ENCODE measurements at regions not wholly inside any gene's neighbourhood (a gene's known extent, or its start where the extent isn't known, plus 50 kb on each side); places are given as distances from the start of the nearest gene placed in this dataset.

DNA sequence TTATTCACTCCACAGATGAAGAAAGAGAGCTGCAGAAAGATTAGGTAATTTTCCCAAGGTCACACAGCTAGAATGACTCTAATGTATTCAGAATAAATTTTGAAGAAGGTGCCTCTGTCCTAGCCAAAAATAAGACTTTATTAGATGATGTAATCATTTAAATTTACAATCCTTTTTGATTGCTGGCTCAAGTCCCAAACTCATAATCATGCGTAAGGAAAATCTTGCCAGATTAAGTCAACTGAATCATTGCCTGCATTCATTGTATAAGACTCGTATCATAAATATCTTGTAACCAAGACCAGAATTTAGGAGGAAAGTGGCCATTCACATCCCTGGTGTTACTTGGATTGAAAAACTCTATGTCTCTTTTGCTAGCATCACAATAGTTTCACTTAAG, 53.1 kb upstream of the STK39 start:
- Mint-ChIP-seq H3K27ac (no peak overlapping the region), H3K36me3 (no peaks in the 10 kb centered on the region), H3K4me1 (no peaks in the 10 kb centered on the region), H3K9me3 (peaks cover 2% of the 10 kb centered on the region), H3K4me3 (no peak overlapping the region), H3K27me3 (no peaks in the 10 kb centered on the region)
- no peak for DNase-seq

GRCh38 chr2:168304024-168304681, 56.8 kb upstream of the STK39 start:
- DNase-seq = no peak
- no peaks in the 10 kb centered on the region for H3K36me3 Mint-ChIP-seq
- H3K27ac Mint-ChIP-seq = no peak overlapping the region
- no peak overlapping the region for H3K4me3 Mint-ChIP-seq
- H3K4me1 Mint-ChIP-seq = no peaks in the 10 kb centered on the region
- H3K9me3 Mint-ChIP-seq = peaks cover 22% of the 10 kb centered on the region
- no peaks in the 10 kb centered on the region for H3K27me3 Mint-ChIP-seq

DNA sequence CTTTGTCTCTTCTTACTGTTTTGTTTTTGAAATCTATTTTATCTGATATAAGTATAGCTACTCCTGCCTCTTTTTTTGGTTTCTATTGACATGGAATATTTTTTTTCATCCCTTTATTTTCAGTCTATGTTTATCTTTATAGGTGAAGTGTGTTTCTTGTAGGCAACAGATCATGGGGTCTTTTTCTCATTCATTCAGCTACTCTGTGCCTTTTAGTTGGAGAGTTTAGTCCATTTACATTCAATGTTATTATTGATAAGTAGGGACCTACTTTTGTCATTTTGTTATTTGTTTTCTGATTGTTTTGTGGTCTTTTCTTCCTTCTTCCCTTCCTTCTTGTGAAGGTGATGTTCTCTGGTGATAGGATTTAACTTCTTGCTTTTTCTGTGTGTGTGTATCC, 60.0 kb upstream of the STK39 start:
- H3K4me1 Mint-ChIP-seq = no peaks in the 10 kb centered on the region
- H3K36me3 Mint-ChIP-seq = no peaks in the 10 kb centered on the region
- peaks cover 22% of the 10 kb centered on the region for H3K9me3 Mint-ChIP-seq
- no peak overlapping the region for H3K4me3 Mint-ChIP-seq
- H3K27ac Mint-ChIP-seq = no peak overlapping the region
- no peak for DNase-seq
- H3K27me3 Mint-ChIP-seq = no peaks in the 10 kb centered on the region

DNA sequence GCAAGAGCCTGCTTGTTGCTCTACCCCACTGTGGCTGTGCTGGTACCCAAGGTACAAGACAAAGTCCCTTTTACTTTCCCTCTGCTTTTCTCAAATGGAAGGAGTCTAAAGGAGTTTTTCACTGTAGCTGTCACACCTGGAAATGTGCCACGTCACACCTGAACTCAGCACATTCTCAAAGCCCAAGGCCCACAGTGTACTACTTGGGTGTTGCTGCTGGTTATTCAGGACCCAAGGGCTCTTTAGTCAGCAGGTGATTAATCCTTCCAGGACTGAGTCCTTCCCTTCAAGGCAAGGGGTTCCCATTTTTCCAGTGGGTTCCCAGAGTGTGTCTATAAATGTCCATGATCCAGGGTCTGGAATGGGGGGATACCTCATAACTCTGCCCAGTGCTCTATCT, 63.2 kb upstream of the STK39 start:
- DNase-seq = no peak
- no peak overlapping the region for H3K4me3 Mint-ChIP-seq
- no peaks in the 10 kb centered on the region for H3K4me1 Mint-ChIP-seq
- no peaks in the 10 kb centered on the region for H3K36me3 Mint-ChIP-seq
- no peaks in the 10 kb centered on the region for H3K27me3 Mint-ChIP-seq
- H3K27ac Mint-ChIP-seq = no peak overlapping the region
- H3K9me3 Mint-ChIP-seq = peaks cover 19% of the 10 kb centered on the region

GRCh38 chr2:168311261-168311910, 64.0 kb upstream of the STK39 start:
- H3K27ac Mint-ChIP-seq = no peak overlapping the region
- no peaks in the 10 kb centered on the region for H3K27me3 Mint-ChIP-seq
- no peak for DNase-seq
- peaks cover 10% of the 10 kb centered on the region for H3K9me3 Mint-ChIP-seq
- no peak overlapping the region for H3K4me3 Mint-ChIP-seq
- no peaks in the 10 kb centered on the region for H3K4me1 Mint-ChIP-seq
- no peaks in the 10 kb centered on the region for H3K36me3 Mint-ChIP-seq

DNA sequence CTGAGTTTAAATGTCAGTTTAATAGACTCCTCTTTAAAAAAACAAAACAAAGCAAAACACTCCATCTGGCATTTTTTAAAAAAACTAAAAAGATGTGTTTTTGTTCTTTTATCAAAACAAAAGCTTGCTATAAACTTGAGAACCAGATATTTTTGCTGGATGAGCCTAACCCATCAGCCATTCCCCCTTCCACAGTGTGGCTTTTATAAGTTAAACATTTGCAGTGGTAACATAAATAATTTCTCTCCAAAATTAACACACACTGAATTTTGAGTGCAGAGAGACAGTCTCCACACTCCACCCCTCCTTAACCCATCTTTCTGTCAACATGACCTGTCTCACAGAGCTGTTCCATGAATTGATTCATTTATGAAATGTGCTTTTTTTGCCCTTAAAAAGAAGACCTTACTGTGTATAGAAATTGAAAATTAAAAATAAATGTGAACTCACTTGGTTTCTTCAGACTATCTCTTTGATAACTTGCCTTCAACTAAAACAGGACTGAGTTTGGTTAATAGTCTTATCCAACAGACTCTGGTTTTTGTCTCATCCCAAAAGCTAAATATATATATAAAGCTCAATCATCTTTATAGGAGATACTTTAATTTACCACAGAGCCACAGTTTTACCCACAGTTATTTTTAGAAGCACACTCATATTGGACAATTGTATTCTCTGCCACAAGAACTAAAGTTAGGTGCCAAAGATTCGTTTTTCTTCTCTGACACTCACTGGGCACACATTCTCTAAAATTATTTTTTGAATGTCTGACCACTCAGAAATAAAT, 64.8 kb upstream of the STK39 start:
- Mint-ChIP-seq H3K4me3 (no peak overlapping the region), H3K36me3 (no peaks in the 10 kb centered on the region), H3K9me3 (peaks cover 5% of the 10 kb centered on the region), H3K27me3 (no peaks in the 10 kb centered on the region), H3K27ac (no peak overlapping the region), H3K4me1 (no peaks in the 10 kb centered on the region)
- DNase-seq = no peak

DNA sequence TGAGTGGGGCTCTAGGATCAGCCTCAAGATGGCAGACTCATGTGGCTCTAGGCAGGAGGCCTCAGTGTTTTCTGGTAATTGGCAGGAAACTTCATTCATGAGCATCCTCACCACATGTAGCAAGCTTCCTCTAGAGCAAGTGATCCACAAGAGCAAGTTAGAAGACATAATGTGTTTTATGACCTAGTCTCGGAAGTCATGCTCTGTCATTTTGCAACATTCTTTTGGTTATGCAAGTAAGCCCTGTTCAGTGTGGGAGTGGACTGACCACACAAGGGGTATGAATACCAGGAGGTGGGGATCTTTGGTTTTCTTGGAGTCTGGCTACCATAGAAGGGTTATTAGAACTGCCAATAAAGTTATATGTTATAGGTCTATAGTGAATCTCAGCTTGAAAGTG, 66.8 kb upstream of the STK39 start:
- H3K4me3 Mint-ChIP-seq = no peak overlapping the region
- no peaks in the 10 kb centered on the region for H3K27me3 Mint-ChIP-seq
- DNase-seq = no peak
- H3K9me3 Mint-ChIP-seq = no peaks in the 10 kb centered on the region
- H3K4me1 Mint-ChIP-seq = no peaks in the 10 kb centered on the region
- no peaks in the 10 kb centered on the region for H3K36me3 Mint-ChIP-seq
- no peak overlapping the region for H3K27ac Mint-ChIP-seq

DNA sequence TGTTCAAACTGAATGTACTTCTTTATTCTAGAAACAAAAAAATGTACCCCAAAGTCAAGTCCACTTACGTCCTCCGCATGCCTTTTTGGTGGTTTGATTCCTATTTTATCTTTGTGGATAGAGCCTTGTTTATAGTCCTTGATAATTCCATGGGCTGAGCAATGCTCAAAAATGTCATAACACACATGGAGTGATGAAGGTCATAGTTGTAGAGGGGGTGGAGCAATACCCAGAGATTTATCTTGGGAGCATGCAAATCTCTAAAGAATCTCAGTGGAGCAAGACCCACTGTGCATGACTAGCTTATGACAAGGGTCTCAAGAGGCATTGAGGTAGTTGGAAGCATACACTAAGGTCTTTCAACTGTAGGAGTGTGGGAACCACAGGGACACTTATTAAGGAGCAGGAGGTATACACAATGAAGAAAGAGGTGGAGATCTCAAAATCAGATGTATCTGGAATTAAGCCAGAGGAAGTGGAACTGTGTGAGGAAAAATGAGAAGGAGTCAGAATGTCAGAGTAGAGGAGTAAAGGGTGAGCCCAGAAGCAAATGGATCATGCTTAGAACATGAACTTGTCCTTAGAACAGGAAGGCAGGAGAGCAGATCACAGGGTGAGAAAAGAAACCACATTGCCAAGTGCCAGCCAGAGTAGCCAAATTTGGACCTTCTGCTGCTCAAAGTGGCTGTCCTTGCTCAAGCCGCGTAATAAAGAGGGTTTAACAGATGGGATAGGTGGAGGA, 68.1 kb upstream of the STK39 start:
- Mint-ChIP-seq H3K36me3 (no peaks in the 10 kb centered on the region), H3K4me3 (no peak overlapping the region), H3K27ac (no peak overlapping the region), H3K4me1 (no peaks in the 10 kb centered on the region), H3K9me3 (no peaks in the 10 kb centered on the region), H3K27me3 (peaks cover 3% of the 10 kb centered on the region)
- DNase-seq = no peak

- H3K36me3 Mint-ChIP-seq = no peaks in the 10 kb centered on the region
- no peaks in the 10 kb centered on the region for H3K4me1 Mint-ChIP-seq
- no peaks in the 10 kb centered on the region for H3K9me3 Mint-ChIP-seq
These were observed 68.7 kb upstream of the STK39 start for GRCh38 chr2:168316073-168316440.

DNA sequence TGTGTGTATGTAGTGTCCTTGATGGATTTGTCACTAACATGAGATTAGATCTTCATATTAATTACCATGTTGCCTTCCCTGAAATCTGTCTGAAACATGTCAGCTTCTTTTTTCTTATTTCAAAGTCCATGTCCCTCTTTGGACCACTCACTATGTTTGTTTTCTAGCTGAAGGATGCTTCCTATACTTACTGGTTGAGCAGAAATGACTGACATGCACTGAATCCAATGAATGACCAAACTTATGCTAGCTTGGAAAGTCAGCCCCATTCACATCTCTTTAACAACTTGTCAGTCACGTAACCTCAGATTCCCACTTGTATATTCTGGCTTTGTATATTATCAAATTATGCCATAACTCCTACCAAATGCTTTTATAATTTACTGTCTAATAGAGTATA, 69.9 kb upstream of the STK39 start:
- H3K27me3 Mint-ChIP-seq = peaks cover 8% of the 10 kb centered on the region
- no peaks in the 10 kb centered on the region for H3K9me3 Mint-ChIP-seq
- H3K27ac Mint-ChIP-seq = no peak overlapping the region
- H3K4me3 Mint-ChIP-seq = no peak overlapping the region
- no peaks in the 10 kb centered on the region for H3K36me3 Mint-ChIP-seq
- no peak for DNase-seq
- no peaks in the 10 kb centered on the region for H3K4me1 Mint-ChIP-seq

More at GRCh38 chr2:168316073-168316440, 68.7 kb upstream of the STK39 start:
- Mint-ChIP-seq H3K27me3 (peaks cover 3% of the 10 kb centered on the region), H3K4me3 (no peak overlapping the region), H3K27ac (no peak overlapping the region)
- no peak for DNase-seq

DNA sequence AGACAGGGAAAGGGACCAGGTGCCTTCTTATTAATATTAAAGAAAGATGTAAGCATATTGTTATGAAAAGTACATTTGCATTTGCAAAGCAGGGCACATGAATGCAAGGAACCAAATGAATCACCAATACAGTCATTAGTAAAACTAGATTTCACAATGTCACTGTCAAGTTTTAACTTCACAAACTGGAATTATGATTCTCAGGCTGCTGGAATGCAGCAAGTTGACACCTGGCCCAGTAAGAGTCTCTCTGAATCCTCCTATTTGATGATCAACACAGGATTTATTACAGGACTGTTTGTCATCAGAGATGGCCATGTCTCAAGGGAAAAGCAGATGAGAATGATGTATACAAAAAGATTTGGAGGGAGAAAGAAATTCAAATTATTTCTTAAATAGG, 72.9 kb upstream of the STK39 start:
- Mint-ChIP-seq H3K36me3 (no peaks in the 10 kb centered on the region), H3K4me3 (no peak overlapping the region)

DNA sequence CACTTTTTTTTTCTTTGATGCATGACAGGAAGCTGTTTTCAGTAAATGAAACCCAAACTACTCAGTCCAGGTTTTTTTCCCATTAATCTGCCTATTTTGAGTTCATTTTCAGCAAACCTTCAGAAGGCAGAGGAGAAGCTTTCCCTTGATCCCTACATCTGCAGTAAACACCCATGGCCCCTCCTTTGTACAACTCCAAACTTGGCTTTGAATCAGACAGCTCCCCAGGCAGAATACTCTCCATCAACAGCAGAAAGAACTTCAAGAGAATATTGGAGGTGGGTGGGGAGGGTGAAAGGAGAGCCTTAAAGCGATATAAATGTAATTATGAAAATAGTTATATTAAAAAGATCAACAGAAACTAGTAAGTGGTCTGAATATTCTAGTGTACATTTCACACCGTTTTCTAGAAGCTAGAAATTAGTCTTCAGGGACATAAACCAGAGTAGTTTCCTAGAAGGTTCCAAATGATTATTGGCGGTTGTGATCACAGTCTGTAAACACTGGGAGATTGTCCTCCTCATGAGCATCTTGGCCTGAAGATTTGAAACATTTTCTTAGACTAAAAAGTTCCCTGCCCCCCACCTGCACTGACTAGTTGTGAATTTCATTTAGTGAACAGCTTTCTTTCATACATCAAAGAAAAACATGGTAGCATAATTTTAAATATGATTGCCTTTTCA, 75.1 kb upstream of the STK39 start:
- Mint-ChIP-seq H3K36me3 (no peaks in the 10 kb centered on the region), H3K4me1 (no peaks in the 10 kb centered on the region), H3K27ac (no peak overlapping the region), H3K4me3 (no peak overlapping the region), H3K9me3 (peaks cover 2% of the 10 kb centered on the region), H3K27me3 (peaks cover 15% of the 10 kb centered on the region)
- DNase-seq = no peak

More for the DNA sequence above, 72.9 kb upstream of the STK39 start:
- H3K27ac Mint-ChIP-seq = no peak overlapping the region
- no peak for DNase-seq
- H3K27me3 Mint-ChIP-seq = peaks cover 15% of the 10 kb centered on the region
- no peaks in the 10 kb centered on the region for H3K9me3 Mint-ChIP-seq
- H3K4me1 Mint-ChIP-seq = no peaks in the 10 kb centered on the region

DNA sequence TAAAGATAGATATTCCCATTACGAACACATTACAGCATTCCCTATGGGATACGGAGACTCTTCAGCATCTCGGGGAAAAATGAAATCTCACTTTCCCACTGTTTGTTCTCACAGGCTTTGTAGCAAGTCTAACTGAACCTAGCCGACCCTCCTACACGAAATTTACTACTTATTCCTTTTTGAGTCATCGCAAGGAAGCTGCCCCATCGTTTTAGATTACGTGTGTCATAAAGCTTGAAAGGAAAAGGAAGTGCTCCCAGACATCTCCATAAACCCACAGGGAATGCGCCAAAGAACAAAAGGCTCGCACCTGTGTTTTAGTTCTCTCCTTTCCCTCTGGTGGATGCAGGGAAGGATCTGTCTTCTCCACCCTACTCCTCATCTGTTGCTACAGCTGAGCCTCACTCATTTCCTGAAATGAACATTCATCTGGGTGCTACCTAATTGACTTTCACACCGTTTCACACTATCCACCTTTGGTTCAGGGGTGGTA, 76.2 kb upstream of the STK39 start:
- Mint-ChIP-seq H3K4me1 (no peaks in the 10 kb centered on the region), H3K36me3 (no peaks in the 10 kb centered on the region), H3K27me3 (peaks cover 15% of the 10 kb centered on the region), H3K27ac (no peak overlapping the region), H3K4me3 (no peak overlapping the region), H3K9me3 (peaks cover 4% of the 10 kb centered on the region)
- no peak for DNase-seq

DNA sequence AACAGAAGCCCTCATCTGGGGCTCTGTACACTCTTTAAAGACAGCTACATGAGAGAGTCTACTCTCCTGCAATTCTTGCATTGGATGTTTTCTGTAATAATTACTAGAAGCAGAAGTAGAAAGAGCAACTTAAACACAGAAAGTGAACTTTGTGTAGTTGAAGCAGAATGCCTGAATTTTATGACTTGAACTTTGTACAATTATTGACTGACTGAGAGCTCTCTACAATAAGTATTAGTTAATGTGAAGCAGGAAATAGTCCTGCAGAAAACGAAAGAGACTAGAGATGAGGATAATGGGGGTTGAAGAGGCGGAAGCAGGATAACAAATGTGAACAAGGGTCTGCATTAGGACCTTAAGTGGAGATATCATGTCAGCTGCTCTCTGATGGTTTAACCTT, 79.2 kb upstream of the STK39 start:
- peaks cover 7% of the 10 kb centered on the region for H3K36me3 Mint-ChIP-seq

More for the DNA sequence above, 79.2 kb upstream of the STK39 start:
- Mint-ChIP-seq H3K9me3 (peaks cover 19% of the 10 kb centered on the region), H3K4me3 (no peak overlapping the region), H3K4me1 (peaks cover 8% of the 10 kb centered on the region), H3K27ac (no peak overlapping the region), H3K27me3 (peaks cover 8% of the 10 kb centered on the region)
- no peak for DNase-seq

Data from activated naive CD8-positive, alpha-beta T cell treated with anti-CD3 and anti-CD28 coated beads for 36 hours (primary cell).